ENCODE measurements at regions not wholly inside any gene's neighbourhood (a gene's known extent, or its start where the extent isn't known, plus 50 kb on each side); places are given as distances from the start of the nearest gene placed in this dataset.
A peak's percentile ranks its signal among the peaks of the same experiment; 100 is the strongest.

GRCh38 chr7:81501220-81501619, 268.6 kb downstream of the HGF start:
- H3K4me3 ChIP-seq (ENCODE audit: low read depth, low read length), result no peak overlapping the region
- in situ Hi-C loops (cut with HindIII; ENCODE audit: low sequenced_read_pairs), result loop anchor here (25.0 kb wide), 2 partner anchors 511 to 1111 kb away; no protein-coding TSS in a partner anchor
- TF ChIP-seq CTCF (IDR thresholded peaks at IDR 0.05; ENCODE audit: low read depth, low read length, missing control alignments), result peak; percentile 24
- DNase-seq (ENCODE audit: low read depth), result peak; percentile 19

GRCh38 chr7:81500631-81501030, 269.2 kb downstream of the HGF start:
- no peak overlapping the region for H3K4me3 ChIP-seq (ENCODE audit: low read depth, low read length)
- in situ Hi-C loops (cut with HindIII; ENCODE audit: low sequenced_read_pairs), result loop anchor here (25.0 kb wide), 2 partner anchors 512 to 1112 kb away; no protein-coding TSS in a partner anchor
- DNase-seq (ENCODE audit: low read depth), result no peak
- TF ChIP-seq CTCF (IDR thresholded peaks at IDR 0.05; ENCODE audit: low read depth, low read length, missing control alignments), result no peak

GRCh38 chr7:81499262-81500116, 270.4 kb downstream of the HGF start:
- in situ Hi-C loops (cut with HindIII; ENCODE audit: low sequenced_read_pairs), result loop anchor here (25.0 kb wide), 2 partner anchors 513 to 1113 kb away; no protein-coding TSS in a partner anchor
- peak; percentile 43 for TF ChIP-seq CTCF (IDR thresholded peaks at IDR 0.05; ENCODE audit: low read depth, low read length, missing control alignments)
- H3K4me3 ChIP-seq (ENCODE audit: low read depth, low read length), result no peak overlapping the region
- peak; percentile 75 for DNase-seq (ENCODE audit: low read depth)

- no peak overlapping the region for H3K4me3 ChIP-seq (ENCODE audit: low read depth, low read length)
- no peak for DNase-seq (ENCODE audit: low read depth)
- no peak for TF ChIP-seq CTCF (IDR thresholded peaks at IDR 0.05; ENCODE audit: low read depth, low read length, missing control alignments)
- in situ Hi-C loops (cut with HindIII; ENCODE audit: low sequenced_read_pairs), result no loop called here
These were observed 271.7 kb downstream of the HGF start for GRCh38 chr7:81498176-81498575.

GRCh38 chr7:81492910-81493309, 276.9 kb downstream of the HGF start:
- no peak overlapping the region for H3K4me3 ChIP-seq (ENCODE audit: low read depth, low read length)
- TF ChIP-seq CTCF (IDR thresholded peaks at IDR 0.05; ENCODE audit: low read depth, low read length, missing control alignments), result no peak
- DNase-seq (ENCODE audit: low read depth), result no peak
- in situ Hi-C loops (cut with HindIII; ENCODE audit: low sequenced_read_pairs), result no loop called here

GRCh38 chr7:81492240-81492639, 277.6 kb downstream of the HGF start:
- no peak for DNase-seq (ENCODE audit: low read depth)
- no peak for TF ChIP-seq CTCF (IDR thresholded peaks at IDR 0.05; ENCODE audit: low read depth, low read length, missing control alignments)
- H3K4me3 ChIP-seq (ENCODE audit: low read depth, low read length), result no peak overlapping the region
- in situ Hi-C loops (cut with HindIII; ENCODE audit: low sequenced_read_pairs), result no loop called here

Measured in astrocyte of the cerebellum (primary cell).